OCI-LY1 (cell line): ENCODE measurements at regions not wholly inside any gene's neighbourhood (a gene's known extent, or its start where the extent isn't known, plus 50 kb on each side); places are given as distances from the start of the nearest gene placed in this dataset.

Source experiments
- EZH2 ChIP-seq: fragments of 200-600 bp; sonication (generic), shearing (Covaris generic); IDR thresholded peaks from 2 replicates; pipeline ENCODE4 v1.8.0; 2017; ENCODE audit warnings: borderline replicate concordance, mixed run types, mild to moderate bottlenecking, antibody characterized with exemption, low read length, moderate library complexity, mixed read lengths
- TF ChIP-seq, protein P1 (sequence below): fragments of 200-600 bp; sonication (generic), shearing (Covaris generic); IDR thresholded peaks from 2 replicates; pipeline ENCODE4 v1.5.1; 2017; ENCODE audit warnings: mild to moderate bottlenecking, antibody characterized with exemption, low read length, moderate library complexity, mixed read lengths

DNA sequence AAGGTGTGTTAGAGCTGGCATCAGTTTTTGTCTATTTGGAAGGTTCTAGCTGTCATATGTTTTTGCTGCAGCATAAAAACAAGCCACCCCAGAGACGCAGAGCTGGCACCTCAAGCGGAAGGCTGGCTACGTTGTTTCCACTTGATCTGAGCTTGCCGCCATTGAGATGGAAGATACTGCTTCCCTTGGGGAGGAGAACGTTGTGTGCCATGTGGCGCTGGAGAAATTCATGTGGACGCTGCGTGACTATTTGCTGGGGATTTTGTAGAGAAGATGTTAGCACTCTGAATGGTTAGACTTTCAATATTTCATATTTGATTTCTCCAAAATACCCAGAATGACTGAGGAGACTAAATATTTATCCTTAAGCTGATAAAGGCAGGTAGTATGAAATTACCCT is 216.2 kb upstream of the ST6GAL2 start:
- TF ChIP-seq, protein P1, sequence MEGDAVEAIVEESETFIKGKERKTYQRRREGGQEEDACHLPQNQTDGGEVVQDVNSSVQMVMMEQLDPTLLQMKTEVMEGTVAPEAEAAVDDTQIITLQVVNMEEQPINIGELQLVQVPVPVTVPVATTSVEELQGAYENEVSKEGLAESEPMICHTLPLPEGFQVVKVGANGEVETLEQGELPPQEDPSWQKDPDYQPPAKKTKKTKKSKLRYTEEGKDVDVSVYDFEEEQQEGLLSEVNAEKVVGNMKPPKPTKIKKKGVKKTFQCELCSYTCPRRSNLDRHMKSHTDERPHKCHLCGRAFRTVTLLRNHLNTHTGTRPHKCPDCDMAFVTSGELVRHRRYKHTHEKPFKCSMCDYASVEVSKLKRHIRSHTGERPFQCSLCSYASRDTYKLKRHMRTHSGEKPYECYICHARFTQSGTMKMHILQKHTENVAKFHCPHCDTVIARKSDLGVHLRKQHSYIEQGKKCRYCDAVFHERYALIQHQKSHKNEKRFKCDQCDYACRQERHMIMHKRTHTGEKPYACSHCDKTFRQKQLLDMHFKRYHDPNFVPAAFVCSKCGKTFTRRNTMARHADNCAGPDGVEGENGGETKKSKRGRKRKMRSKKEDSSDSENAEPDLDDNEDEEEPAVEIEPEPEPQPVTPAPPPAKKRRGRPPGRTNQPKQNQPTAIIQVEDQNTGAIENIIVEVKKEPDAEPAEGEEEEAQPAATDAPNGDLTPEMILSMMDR = no peak
- no peak for TF ChIP-seq EZH2
